Astrocyte of the spinal cord (primary cell): ENCODE measurements at regions not wholly inside any gene's neighbourhood (a gene's known extent, or its start where the extent isn't known, plus 50 kb on each side); places are given as distances from the start of the nearest gene placed in this dataset.

Experiments used
- DNase-seq: peaks from one replicate; pipeline ENCODE4 v3.0.0; 2011; ENCODE audit warnings: low read depth, low spot score
- H3K4me3 ChIP-seq: 2 replicates; pipeline ENCODE4 v1.5.1; 2011; ENCODE audit warnings: low read depth, mild to moderate bottlenecking, low read length, moderate library complexity
- CTCF ChIP-seq: IDR thresholded peaks from 2 replicates; pipeline ENCODE4 v1.5.1; 2012; ENCODE audit warnings: low read depth, mild to moderate bottlenecking, low read length, inconsistent platforms
- in situ Hi-C: cut with HindIII; loops from 2 replicates; pipeline ENCODE4 v1.10.0; 2017; ENCODE audit warnings: low sequenced_read_pairs

- no peak for TF ChIP-seq CTCF
- in situ Hi-C loops = no loop called here
- peak; percentile 66 for DNase-seq
- no peak overlapping the region for H3K4me3 ChIP-seq
Observed at GRCh38 chr4:138310991-138311390, 68.8 kb upstream of the SLC7A11 start.

GRCh38 chr4:138310498-138310897 is 68.3 kb upstream of the SLC7A11 start:
- no peak for DNase-seq
- no peak for TF ChIP-seq CTCF
- in situ Hi-C loops = no loop called here
- H3K4me3 ChIP-seq = no peak overlapping the region

- TF ChIP-seq CTCF = no peak
- DNase-seq = peak; percentile 70
- in situ Hi-C loops = no loop called here
- no peak overlapping the region for H3K4me3 ChIP-seq
Observed at GRCh38 chr4:138308356-138308755, 66.2 kb upstream of the SLC7A11 start.

- no peak overlapping the region for H3K4me3 ChIP-seq
- TF ChIP-seq CTCF = no peak
- in situ Hi-C loops = no loop called here
- DNase-seq = no peak
Observed at GRCh38 chr4:138307319-138307718, 65.2 kb upstream of the SLC7A11 start.

GRCh38 chr4:138305050-138305449 is 62.9 kb upstream of the SLC7A11 start:
- DNase-seq = no peak
- no peak for TF ChIP-seq CTCF
- H3K4me3 ChIP-seq = no peak overlapping the region
- in situ Hi-C loops = no loop called here

GRCh38 chr4:138301536-138301935 is 59.4 kb upstream of the SLC7A11 start:
- H3K4me3 ChIP-seq = no peak overlapping the region
- TF ChIP-seq CTCF = no peak
- no peak for DNase-seq
- in situ Hi-C loops = no loop called here

- TF ChIP-seq CTCF = no peak
- no peak overlapping the region for H3K4me3 ChIP-seq
- DNase-seq = no peak
- in situ Hi-C loops = no loop called here
Observed at GRCh38 chr4:138300616-138301015, 58.5 kb upstream of the SLC7A11 start.
